ENCODE measurements at regions not wholly inside any gene's neighbourhood (a gene's known extent, or its start where the extent isn't known, plus 50 kb on each side); places are given as distances from the start of the nearest gene placed in this dataset.

- WGBS = 5% methylated on average over 1 of the region's 1 CpG
- peaks cover 27% of the 10 kb centered on the region for H3K4me1 ChIP-seq (ENCODE audit: insufficient read depth, low read length)
- H3K27me3 ChIP-seq (ENCODE audit: insufficient read depth, low read length) = no peaks in the 10 kb centered on the region
- no peak overlapping the region for H3K4me3 ChIP-seq (ENCODE audit: low read length)
- peak overlapping the region; percentile 45; the same call in 1 of the 2 replicates for H3K27ac ChIP-seq (ENCODE audit: low read depth, low read length)
- no peak overlapping the region for H3K9ac ChIP-seq (ENCODE audit: low read depth, low read length)
- H3K9me3 ChIP-seq (ENCODE audit: insufficient read depth, low read depth, low read length) = no peaks in the 10 kb centered on the region
- H3K36me3 ChIP-seq (ENCODE audit: insufficient read depth, low read length) = no peaks in the 10 kb centered on the region
These were observed 198.5 kb downstream of the ATP23 start for GRCh38 chr12:58139894-58140293.

GRCh38 chr12:58140395-58140794 is 199.0 kb downstream of the ATP23 start:
- H3K4me1 ChIP-seq (ENCODE audit: insufficient read depth, low read length) = peaks cover 27% of the 10 kb centered on the region
- peak overlapping the region; percentile 68; the same call in 1 of the 2 replicates for H3K27ac ChIP-seq (ENCODE audit: low read depth, low read length)
- 100% methylated on average over 1 of the region's 1 CpG for WGBS
- no peaks in the 10 kb centered on the region for H3K36me3 ChIP-seq (ENCODE audit: insufficient read depth, low read length)
- no peaks in the 10 kb centered on the region for H3K9me3 ChIP-seq (ENCODE audit: insufficient read depth, low read depth, low read length)
- no peak overlapping the region for H3K9ac ChIP-seq (ENCODE audit: low read depth, low read length)
- H3K27me3 ChIP-seq (ENCODE audit: insufficient read depth, low read length) = no peaks in the 10 kb centered on the region
- H3K4me3 ChIP-seq (ENCODE audit: low read length) = no peak overlapping the region

GRCh38 chr12:58142991-58143390 is 201.6 kb downstream of the ATP23 start:
- no peaks in the 10 kb centered on the region for H3K9me3 ChIP-seq (ENCODE audit: insufficient read depth, low read depth, low read length)
- H3K27me3 ChIP-seq (ENCODE audit: insufficient read depth, low read length) = no peaks in the 10 kb centered on the region
- no peak overlapping the region for H3K4me3 ChIP-seq (ENCODE audit: low read length)
- H3K9ac ChIP-seq (ENCODE audit: low read depth, low read length) = no peak overlapping the region
- H3K27ac ChIP-seq (ENCODE audit: low read depth, low read length) = no peak overlapping the region
- 90% methylated on average over 2 of the region's 2 CpGs for WGBS
- H3K4me1 ChIP-seq (ENCODE audit: insufficient read depth, low read length) = peaks cover 27% of the 10 kb centered on the region
- H3K36me3 ChIP-seq (ENCODE audit: insufficient read depth, low read length) = no peaks in the 10 kb centered on the region

- Histone ChIP-seq H3K27me3 (ENCODE audit: insufficient read depth, low read length) (no peaks in the 10 kb centered on the region), H3K9ac (ENCODE audit: low read depth, low read length) (no peak overlapping the region), H3K4me3 (ENCODE audit: low read length) (no peak overlapping the region), H3K4me1 (ENCODE audit: insufficient read depth, low read length) (peaks cover 24% of the 10 kb centered on the region), H3K9me3 (ENCODE audit: insufficient read depth, low read depth, low read length) (no peaks in the 10 kb centered on the region), H3K36me3 (ENCODE audit: insufficient read depth, low read length) (no peaks in the 10 kb centered on the region), H3K27ac (ENCODE audit: low read depth, low read length) (no peak overlapping the region)
- WGBS = 93% methylated on average over 6 of the region's 6 CpGs
These were observed 202.2 kb downstream of the ATP23 start for GRCh38 chr12:58143498-58143995.

GRCh38 chr12:58148405-58148804 is 207.0 kb downstream of the ATP23 start:
- Histone ChIP-seq H3K9ac (ENCODE audit: low read depth, low read length) (no peak overlapping the region), H3K27me3 (ENCODE audit: insufficient read depth, low read length) (no peaks in the 10 kb centered on the region), H3K36me3 (ENCODE audit: insufficient read depth, low read length) (no peaks in the 10 kb centered on the region), H3K4me3 (ENCODE audit: low read length) (no peak overlapping the region), H3K27ac (ENCODE audit: low read depth, low read length) (no peak overlapping the region), H3K4me1 (ENCODE audit: insufficient read depth, low read length) (no peaks in the 10 kb centered on the region), H3K9me3 (ENCODE audit: insufficient read depth, low read depth, low read length) (no peaks in the 10 kb centered on the region)

GRCh38 chr12:58148976-58149375 is 207.6 kb downstream of the ATP23 start:
- H3K9ac ChIP-seq (ENCODE audit: low read depth, low read length) = no peak overlapping the region
- H3K27ac ChIP-seq (ENCODE audit: low read depth, low read length) = no peak overlapping the region
- H3K36me3 ChIP-seq (ENCODE audit: insufficient read depth, low read length) = no peaks in the 10 kb centered on the region
- no peaks in the 10 kb centered on the region for H3K9me3 ChIP-seq (ENCODE audit: insufficient read depth, low read depth, low read length)
- H3K4me3 ChIP-seq (ENCODE audit: low read length) = no peak overlapping the region
- H3K4me1 ChIP-seq (ENCODE audit: insufficient read depth, low read length) = no peaks in the 10 kb centered on the region
- no peaks in the 10 kb centered on the region for H3K27me3 ChIP-seq (ENCODE audit: insufficient read depth, low read length)

GRCh38 chr12:58154359-58154758 is 213.0 kb downstream of the ATP23 start:
- Histone ChIP-seq H3K9ac (ENCODE audit: low read depth, low read length) (no peak overlapping the region), H3K9me3 (ENCODE audit: insufficient read depth, low read depth, low read length) (no peaks in the 10 kb centered on the region), H3K27me3 (ENCODE audit: insufficient read depth, low read length) (no peaks in the 10 kb centered on the region), H3K27ac (ENCODE audit: low read depth, low read length) (no peak overlapping the region), H3K4me1 (ENCODE audit: insufficient read depth, low read length) (no peaks in the 10 kb centered on the region), H3K4me3 (ENCODE audit: low read length) (no peak overlapping the region), H3K36me3 (ENCODE audit: insufficient read depth, low read length) (no peaks in the 10 kb centered on the region)
- 96% methylated on average over 1 of the region's 1 CpG for WGBS

- WGBS = 80% methylated on average over 1 of the region's 2 CpGs
- no peak overlapping the region for H3K9ac ChIP-seq (ENCODE audit: low read depth, low read length)
- no peak overlapping the region for H3K4me3 ChIP-seq (ENCODE audit: low read length)
- H3K4me1 ChIP-seq (ENCODE audit: insufficient read depth, low read length) = no peaks in the 10 kb centered on the region
- no peaks in the 10 kb centered on the region for H3K9me3 ChIP-seq (ENCODE audit: insufficient read depth, low read depth, low read length)
- H3K27ac ChIP-seq (ENCODE audit: low read depth, low read length) = no peak overlapping the region
- H3K27me3 ChIP-seq (ENCODE audit: insufficient read depth, low read length) = no peaks in the 10 kb centered on the region
- H3K36me3 ChIP-seq (ENCODE audit: insufficient read depth, low read length) = no peaks in the 10 kb centered on the region
These were observed 215.3 kb downstream of the ATP23 start for GRCh38 chr12:58156697-58157096.

GRCh38 chr12:58159941-58160340 is 218.6 kb downstream of the ATP23 start:
- Histone ChIP-seq H3K4me3 (ENCODE audit: low read length) (no peak overlapping the region), H3K36me3 (ENCODE audit: insufficient read depth, low read length) (no peaks in the 10 kb centered on the region), H3K9ac (ENCODE audit: low read depth, low read length) (no peak overlapping the region), H3K27me3 (ENCODE audit: insufficient read depth, low read length) (no peaks in the 10 kb centered on the region), H3K27ac (ENCODE audit: low read depth, low read length) (no peak overlapping the region), H3K9me3 (ENCODE audit: insufficient read depth, low read depth, low read length) (no peaks in the 10 kb centered on the region), H3K4me1 (ENCODE audit: insufficient read depth, low read length) (no peaks in the 10 kb centered on the region)
- 87% methylated on average over 2 of the region's 2 CpGs for WGBS

GRCh38 chr12:58161773-58162172 is 220.4 kb downstream of the ATP23 start:
- H3K36me3 ChIP-seq (ENCODE audit: insufficient read depth, low read length) = no peaks in the 10 kb centered on the region
- no peak overlapping the region for H3K4me3 ChIP-seq (ENCODE audit: low read length)
- no peaks in the 10 kb centered on the region for H3K27me3 ChIP-seq (ENCODE audit: insufficient read depth, low read length)
- H3K4me1 ChIP-seq (ENCODE audit: insufficient read depth, low read length) = no peaks in the 10 kb centered on the region
- H3K27ac ChIP-seq (ENCODE audit: low read depth, low read length) = no peak overlapping the region
- H3K9me3 ChIP-seq (ENCODE audit: insufficient read depth, low read depth, low read length) = no peaks in the 10 kb centered on the region
- H3K9ac ChIP-seq (ENCODE audit: low read depth, low read length) = no peak overlapping the region
- 89% methylated on average over 2 of the region's 2 CpGs for WGBS

- Histone ChIP-seq H3K27me3 (ENCODE audit: insufficient read depth, low read length) (no peaks in the 10 kb centered on the region), H3K4me3 (ENCODE audit: low read length) (no peak overlapping the region), H3K36me3 (ENCODE audit: insufficient read depth, low read length) (no peaks in the 10 kb centered on the region), H3K9ac (ENCODE audit: low read depth, low read length) (no peak overlapping the region), H3K4me1 (ENCODE audit: insufficient read depth, low read length) (peaks cover 3% of the 10 kb centered on the region; the same call in 1 of the 2 replicates), H3K27ac (ENCODE audit: low read depth, low read length) (no peak overlapping the region), H3K9me3 (ENCODE audit: insufficient read depth, low read depth, low read length) (no peaks in the 10 kb centered on the region)
- WGBS = 92% methylated on average over 4 of the region's 4 CpGs
These were observed 221.7 kb downstream of the ATP23 start for GRCh38 chr12:58163021-58163420.

GRCh38 chr12:58166643-58167042 is 225.3 kb downstream of the ATP23 start:
- Histone ChIP-seq H3K9ac (ENCODE audit: low read depth, low read length) (no peak overlapping the region), H3K27ac (ENCODE audit: low read depth, low read length) (no peak overlapping the region), H3K9me3 (ENCODE audit: insufficient read depth, low read depth, low read length) (no peaks in the 10 kb centered on the region), H3K36me3 (ENCODE audit: insufficient read depth, low read length) (no peaks in the 10 kb centered on the region), H3K4me3 (ENCODE audit: low read length) (no peak overlapping the region), H3K4me1 (ENCODE audit: insufficient read depth, low read length) (peaks cover 10% of the 10 kb centered on the region), H3K27me3 (ENCODE audit: insufficient read depth, low read length) (no peaks in the 10 kb centered on the region)
- WGBS = 74% methylated on average over 5 of the region's 5 CpGs
